Panc1 (cell line): ENCODE measurements at regions not wholly inside any gene's neighbourhood (a gene's known extent, or its start where the extent isn't known, plus 50 kb on each side); places are given as distances from the start of the nearest gene placed in this dataset.
"Not testable (repeated sequence)": the region's sequence is repeated elsewhere in the genome, so short reads cannot be mapped to it uniquely, and the experiment has no call there.

Source experiments
- ATAC-seq: fragments of 200-7000 bp; cut with Tn5 transposase; 2 replicates; pipeline ENCODE4 v1.9.1; 2020; ENCODE audit warnings: mild to moderate bottlenecking, moderate library complexity
- BruUV-seq: library from RNA; stranded (reverse); fragments of 400-500 nt; replicated peaks from 2 replicates; lab custom pipeline; 2021; lab: Mats Ljungman, UMichigan
- CTCF ChIA-PET: fragments of 300-600 bp; sonication (Branson Sonifier 250); formaldehyde crosslinking; loops from one replicate; lab custom pipeline; 2022; ENCODE audit warnings: antibody characterized with exemption; lab: Charles Lee
- POLR2A ChIA-PET: fragments of 300-600 bp; sonication (Branson Sonifier 250); formaldehyde crosslinking; loops from one replicate; lab custom pipeline; 2022; ENCODE audit warnings: antibody characterized with exemption; lab: Charles Lee
- DNase-seq: peaks from one replicate; pipeline ENCODE4 v3.0.0-alpha.2; 2010; ENCODE audit warnings: low read depth, low spot score
- H3K27ac ChIP-seq: 2 replicates; pipeline ENCODE4 v1.5.1; 2011; ENCODE audit warnings: mild to moderate bottlenecking, low read length, inconsistent platforms
- H3K27me3 ChIP-seq: fragments of 200-500 bp; sonication (Bioruptor generic); 2 replicates; pipeline ENCODE4 v1.6.0; 2014; ENCODE audit warnings: low read length, inconsistent platforms; ENCODE audit not compliant: control insufficient read depth, insufficient read depth
- H3K36me3 ChIP-seq: fragments of 200-500 bp; sonication (Bioruptor generic); 2 replicates; pipeline ENCODE4 v1.5.1; 2014; ENCODE audit warnings: inconsistent platforms, mild to moderate bottlenecking, low read length, moderate library complexity; ENCODE audit not compliant: control insufficient read depth, insufficient read depth
- H3K4me1 ChIP-seq: 2 replicates; pipeline ENCODE4 v1.5.1; 2011; ENCODE audit warnings: inconsistent platforms, mild to moderate bottlenecking, low read length, moderate library complexity; ENCODE audit not compliant: control insufficient read depth, insufficient read depth
- H3K4me3 ChIP-seq, 2 experiments: 2 replicates each; pipeline ENCODE4 v1.5.1; 2011 to 2012; ENCODE audit warnings: low read depth in 2 of 2, low read length in 2 of 2, mild to moderate bottlenecking in 2 of 2, inconsistent platforms in 1 of 2, moderate library complexity in 1 of 2
- H3K9me3 ChIP-seq: fragments of 200-500 bp; sonication (Bioruptor generic); 2 replicates; pipeline ENCODE4 v1.5.1; 2014; ENCODE audit warnings: low read depth, mild to moderate bottlenecking, inconsistent platforms, low read length, moderate library complexity; ENCODE audit not compliant: control insufficient read depth, insufficient read depth
- POLR2AphosphoS5 ChIP-seq: IDR thresholded peaks from 2 replicates; pipeline ENCODE4 v1.6.1; 2012; ENCODE audit warnings: mild to moderate bottlenecking, low read depth, low read length, moderate library complexity
- SIN3A ChIP-seq: IDR thresholded peaks from 2 replicates; pipeline ENCODE4 v1.6.1; 2012; ENCODE audit warnings: low read depth, mild to moderate bottlenecking, low read length, moderate library complexity, borderline replicate concordance; ENCODE audit not compliant: insufficient read depth
- in situ Hi-C: cut with HindIII; loops from 2 replicates; pipeline ENCODE4 v1.10.0; 2016; ENCODE audit warnings: low sequenced_read_pairs, low pct_unique_long_range_greater_than_20kb
- intact Hi-C: fragments of 100-400 bp; cut with micrococcal nuclease; formaldehyde crosslinking; loops from one replicate; pipeline ENCODE4 v1.10.0; 2022; ENCODE audit not compliant: unreplicated experiment
- TF ChIP-seq, protein P1 (sequence below): fragments of 450-650 bp; IDR thresholded peaks from 2 replicates; pipeline ENCODE4 v1.5.1; 2017; ENCODE audit warnings: mild to moderate bottlenecking
- TF ChIP-seq, protein P2 (sequence below), 2 experiments: IDR thresholded peaks; 2 replicates each; pipeline ENCODE4 v1.6.1; 2011 to 2012; ENCODE audit warnings: low read depth in 2 of 2, control low read depth in 1 of 2, low read length in 1 of 2, mild to moderate bottlenecking in 1 of 2, moderate library complexity in 1 of 2; ENCODE audit not compliant: insufficient read depth in 1 of 2

DNA sequence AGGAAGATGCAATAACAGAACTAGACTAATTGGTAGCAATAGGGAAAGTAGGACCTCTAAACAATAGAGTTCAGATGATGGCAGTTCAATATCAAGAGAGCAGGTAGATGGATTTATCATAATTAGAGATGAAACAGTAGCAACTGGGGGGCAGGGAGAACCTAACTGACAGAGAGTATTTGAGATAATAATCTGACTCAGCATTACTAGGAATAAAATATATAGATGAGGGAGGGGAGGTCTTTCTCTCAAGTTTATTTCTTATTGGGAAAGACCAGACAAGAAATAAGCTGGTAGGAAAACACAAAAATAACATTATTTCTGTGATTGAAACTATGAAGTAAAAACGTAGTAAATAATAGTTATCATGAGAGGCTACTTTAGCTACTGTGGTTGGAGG is 1656.7 kb upstream of the B3GALT2 start:
- in situ Hi-C loops (no loop called here), intact Hi-C loops (no loop called here)
- Histone ChIP-seq H3K9me3 (no peaks in the 10 kb centered on the region), H3K4me3 (no peak overlapping the region), H3K36me3 (no peaks in the 10 kb centered on the region), H3K27ac (no peak overlapping the region), H3K27me3 (no peaks in the 10 kb centered on the region), H3K4me1 (no peaks in the 10 kb centered on the region)
- CTCF ChIA-PET, result no interaction called here
- ATAC-seq, result no peak
- POLR2A ChIA-PET, result no interaction called here
- TF ChIP-seq, protein P1, sequence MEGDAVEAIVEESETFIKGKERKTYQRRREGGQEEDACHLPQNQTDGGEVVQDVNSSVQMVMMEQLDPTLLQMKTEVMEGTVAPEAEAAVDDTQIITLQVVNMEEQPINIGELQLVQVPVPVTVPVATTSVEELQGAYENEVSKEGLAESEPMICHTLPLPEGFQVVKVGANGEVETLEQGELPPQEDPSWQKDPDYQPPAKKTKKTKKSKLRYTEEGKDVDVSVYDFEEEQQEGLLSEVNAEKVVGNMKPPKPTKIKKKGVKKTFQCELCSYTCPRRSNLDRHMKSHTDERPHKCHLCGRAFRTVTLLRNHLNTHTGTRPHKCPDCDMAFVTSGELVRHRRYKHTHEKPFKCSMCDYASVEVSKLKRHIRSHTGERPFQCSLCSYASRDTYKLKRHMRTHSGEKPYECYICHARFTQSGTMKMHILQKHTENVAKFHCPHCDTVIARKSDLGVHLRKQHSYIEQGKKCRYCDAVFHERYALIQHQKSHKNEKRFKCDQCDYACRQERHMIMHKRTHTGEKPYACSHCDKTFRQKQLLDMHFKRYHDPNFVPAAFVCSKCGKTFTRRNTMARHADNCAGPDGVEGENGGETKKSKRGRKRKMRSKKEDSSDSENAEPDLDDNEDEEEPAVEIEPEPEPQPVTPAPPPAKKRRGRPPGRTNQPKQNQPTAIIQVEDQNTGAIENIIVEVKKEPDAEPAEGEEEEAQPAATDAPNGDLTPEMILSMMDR, result no peak
- TF ChIP-seq, protein P2, sequence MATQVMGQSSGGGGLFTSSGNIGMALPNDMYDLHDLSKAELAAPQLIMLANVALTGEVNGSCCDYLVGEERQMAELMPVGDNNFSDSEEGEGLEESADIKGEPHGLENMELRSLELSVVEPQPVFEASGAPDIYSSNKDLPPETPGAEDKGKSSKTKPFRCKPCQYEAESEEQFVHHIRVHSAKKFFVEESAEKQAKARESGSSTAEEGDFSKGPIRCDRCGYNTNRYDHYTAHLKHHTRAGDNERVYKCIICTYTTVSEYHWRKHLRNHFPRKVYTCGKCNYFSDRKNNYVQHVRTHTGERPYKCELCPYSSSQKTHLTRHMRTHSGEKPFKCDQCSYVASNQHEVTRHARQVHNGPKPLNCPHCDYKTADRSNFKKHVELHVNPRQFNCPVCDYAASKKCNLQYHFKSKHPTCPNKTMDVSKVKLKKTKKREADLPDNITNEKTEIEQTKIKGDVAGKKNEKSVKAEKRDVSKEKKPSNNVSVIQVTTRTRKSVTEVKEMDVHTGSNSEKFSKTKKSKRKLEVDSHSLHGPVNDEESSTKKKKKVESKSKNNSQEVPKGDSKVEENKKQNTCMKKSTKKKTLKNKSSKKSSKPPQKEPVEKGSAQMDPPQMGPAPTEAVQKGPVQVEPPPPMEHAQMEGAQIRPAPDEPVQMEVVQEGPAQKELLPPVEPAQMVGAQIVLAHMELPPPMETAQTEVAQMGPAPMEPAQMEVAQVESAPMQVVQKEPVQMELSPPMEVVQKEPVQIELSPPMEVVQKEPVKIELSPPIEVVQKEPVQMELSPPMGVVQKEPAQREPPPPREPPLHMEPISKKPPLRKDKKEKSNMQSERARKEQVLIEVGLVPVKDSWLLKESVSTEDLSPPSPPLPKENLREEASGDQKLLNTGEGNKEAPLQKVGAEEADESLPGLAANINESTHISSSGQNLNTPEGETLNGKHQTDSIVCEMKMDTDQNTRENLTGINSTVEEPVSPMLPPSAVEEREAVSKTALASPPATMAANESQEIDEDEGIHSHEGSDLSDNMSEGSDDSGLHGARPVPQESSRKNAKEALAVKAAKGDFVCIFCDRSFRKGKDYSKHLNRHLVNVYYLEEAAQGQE (IDR thresholded peaks at IDR 0.05; ENCODE audit: insufficient read depth in 1 of 2, low read depth in 2 of 2, low read length in 1 of 2), result no peak
- TF ChIP-seq SIN3A (no peak), POLR2AphosphoS5 (no peak)
- DNase-seq, result no peak
- BruUV-seq, result no TSS peak

DNA sequence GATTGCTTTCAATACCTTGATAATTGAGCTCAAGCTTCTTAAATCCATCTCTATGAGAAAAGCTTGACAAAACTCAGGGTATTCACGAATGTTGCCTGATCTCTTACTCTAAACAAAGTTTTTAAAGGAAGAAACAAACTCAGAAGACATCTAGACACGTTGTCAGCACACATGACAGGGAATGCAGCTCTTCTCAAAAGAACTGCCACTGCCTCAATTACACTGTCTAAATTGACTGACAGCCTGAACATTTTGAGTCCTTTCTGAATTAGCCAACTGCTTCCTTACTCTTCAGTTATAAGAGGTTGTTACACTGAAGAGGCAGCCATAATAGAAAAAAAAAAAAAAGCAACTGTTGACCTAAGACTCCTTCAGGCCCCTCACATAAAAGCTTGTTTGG is 1646.7 kb upstream of the B3GALT2 start:
- DNase-seq (no peak), ATAC-seq (no peak)
- BruUV-seq, result no TSS peak
- in situ Hi-C loops (no loop called here), intact Hi-C loops (no loop called here)
- no peaks in the 10 kb centered on the region for H3K36me3 ChIP-seq
- H3K9me3 ChIP-seq, result no peaks in the 10 kb centered on the region
- no peaks in the 10 kb centered on the region for H3K27me3 ChIP-seq
- ChIA-PET POLR2A (no interaction called here), CTCF (no interaction called here)
- no peaks in the 10 kb centered on the region for H3K4me1 ChIP-seq
- no peak overlapping the region for H3K4me3 ChIP-seq
- H3K27ac ChIP-seq, result no peak overlapping the region
- TF ChIP-seq, protein P2 (IDR thresholded peaks at IDR 0.05; ENCODE audit: insufficient read depth in 1 of 2, low read depth in 2 of 2, low read length in 1 of 2), result no peak

DNA sequence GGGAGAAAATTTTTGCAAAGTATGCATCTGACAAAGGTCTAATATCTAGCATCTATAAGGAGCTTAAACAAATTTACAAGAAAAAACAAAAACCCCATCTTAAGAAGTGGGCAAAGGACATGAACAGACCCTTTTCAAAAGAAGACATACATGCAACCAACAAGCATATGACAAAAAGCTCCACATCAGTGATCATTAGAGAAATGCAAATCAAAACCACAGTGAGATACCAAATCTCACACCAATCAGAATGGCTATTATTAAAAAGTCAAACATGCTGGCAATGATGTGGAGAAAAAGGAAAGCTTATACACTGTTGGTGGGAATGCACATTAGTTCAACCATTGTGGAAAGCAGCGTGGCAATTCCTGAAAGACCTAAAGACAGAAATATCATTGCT is 1645.2 kb upstream of the B3GALT2 start:
- H3K27me3 ChIP-seq, in situ Hi-C loops, POLR2A ChIA-PET, H3K9me3 ChIP-seq, H3K4me1 ChIP-seq, CTCF ChIA-PET, DNase-seq, ATAC-seq, H3K4me3 ChIP-seq, intact Hi-C loops, BruUV-seq, H3K36me3 ChIP-seq, H3K27ac ChIP-seq: not testable (repeated sequence)
